ENCODE measurements at regions not wholly inside any gene's neighbourhood (a gene's known extent, or its start where the extent isn't known, plus 50 kb on each side); places are given as distances from the start of the nearest gene placed in this dataset.

GRCh38 chr5:147057051-147057450 is 177.8 kb upstream of the STK32A start:
- no peak for TF ChIP-seq CTCF (IDR thresholded peaks at IDR 0.05)
- no peak for TF ChIP-seq POLR2A (IDR thresholded peaks at IDR 0.05)
- TF ChIP-seq POLR2AphosphoS5 (IDR thresholded peaks at IDR 0.05) = no peak

Measured in stomach (tissue), 4 donors.